Activated CD8-positive, alpha-beta memory T cell treated with anti-CD3 and anti-CD28 coated beads for 36 hours (primary cell): ENCODE measurements at regions not wholly inside any gene's neighbourhood (a gene's known extent, or its start where the extent isn't known, plus 50 kb on each side); places are given as distances from the start of the nearest gene placed in this dataset.

Experiments used
- CTCF ChIA-PET: fragments of 350-600 bp; sonication (Branson Sonifier 250); formaldehyde crosslinking; loops from one replicate; lab custom pipeline; 2021; ENCODE audit warnings: antibody characterized with exemption; lab: Charles Lee
- POLR2A ChIA-PET: fragments of 350-600 bp; sonication (Branson Sonifier 250); formaldehyde crosslinking; loops from one replicate; lab custom pipeline; 2021; ENCODE audit warnings: antibody characterized with exemption; lab: Charles Lee

GRCh38 chr15:66999046-66999968 is 66.1 kb upstream of the SMAD3 start:
- POLR2A ChIA-PET: no interaction called here

GRCh38 chr15:67000896-67001295 is 64.5 kb upstream of the SMAD3 start:
- POLR2A ChIA-PET: no interaction called here
- CTCF ChIA-PET: no interaction called here

More at GRCh38 chr15:66999046-66999968, 66.1 kb upstream of the SMAD3 start:
- CTCF ChIA-PET: no interaction called here

GRCh38 chr15:67002368-67002767 is 63.0 kb upstream of the SMAD3 start:
- POLR2A ChIA-PET: interaction anchor here (0.7 kb wide), 1 partner anchor 58 kb away, joined by 3 read pairs; no protein-coding TSS in a partner anchor
- CTCF ChIA-PET: no interaction called here

- POLR2A ChIA-PET: no interaction called here
- CTCF ChIA-PET: interaction anchor here (0.7 kb wide), 1 partner anchor 190 kb away, joined by 3 read pairs; no protein-coding TSS in a partner anchor
Measured at GRCh38 chr15:67003586-67003985, 61.8 kb upstream of the SMAD3 start.

GRCh38 chr15:67004142-67004541 is 61.3 kb upstream of the SMAD3 start:
- CTCF ChIA-PET: interaction anchor here (1.2 kb wide), 1 partner anchor 26 kb away, joined by 4 read pairs; no protein-coding TSS in a partner anchor

GRCh38 chr15:67005294-67005996 is 60.0 kb upstream of the SMAD3 start:
- ChIA-PET CTCF (interaction anchor here (0.7 kb wide), 1 partner anchor 49 kb away, joined by 3 read pairs; no protein-coding TSS in a partner anchor), POLR2A (no interaction called here)

More at GRCh38 chr15:67004142-67004541, 61.3 kb upstream of the SMAD3 start:
- POLR2A ChIA-PET: no interaction called here

GRCh38 chr15:67006083-67007065 is 59.0 kb upstream of the SMAD3 start:
- ChIA-PET CTCF (no interaction called here), POLR2A (no interaction called here)

- ChIA-PET POLR2A (no interaction called here), CTCF (interaction anchor here (0.8 kb wide), 1 partner anchor 16 kb away, joined by 3 read pairs; no protein-coding TSS in a partner anchor)
Measured at GRCh38 chr15:67009576-67010569, 55.5 kb upstream of the SMAD3 start.

- ChIA-PET CTCF (interaction anchor here (0.6 kb wide), 1 partner anchor 166 kb away, joined by 4 read pairs; no protein-coding TSS in a partner anchor), POLR2A (no interaction called here)
Measured at GRCh38 chr15:67010898-67011616, 54.3 kb upstream of the SMAD3 start.

GRCh38 chr15:67011617-67012005 is 53.8 kb upstream of the SMAD3 start:
- ChIA-PET CTCF (no interaction called here), POLR2A (no interaction called here)

GRCh38 chr15:67013696-67014095 is 51.7 kb upstream of the SMAD3 start:
- ChIA-PET POLR2A (no interaction called here), CTCF (no interaction called here)
